SJSA1 (cell line): ENCODE measurements at regions not wholly inside any gene's neighbourhood (a gene's known extent, or its start where the extent isn't known, plus 50 kb on each side); places are given as distances from the start of the nearest gene placed in this dataset.

Source experiments
- DNase-seq, 2 experiments: peaks; one replicate each; pipeline ENCODE4 v3.0.0-alpha.2; 2015 to 2020; ENCODE audit warnings: low spot score in 2 of 2, low read depth in 1 of 2
- H3K27ac ChIP-seq: fragments of 250-450 bp; sonication (Bioruptor Pico); 2 replicates; pipeline ENCODE4 v1.5.1; 2020; ENCODE audit warnings: mild to moderate bottlenecking, moderate library complexity
- H3K27me3 ChIP-seq: fragments of 250-450 bp; sonication (Bioruptor Pico); replicated peaks from 2 replicates; pipeline ENCODE4 v1.5.1; 2020; ENCODE audit warnings: mild to moderate bottlenecking, moderate library complexity
- H3K36me3 ChIP-seq: fragments of 250-450 bp; sonication (Bioruptor Pico); 2 replicates; pipeline ENCODE4 v1.5.1; 2020; ENCODE audit warnings: mild to moderate bottlenecking
- H3K4me1 ChIP-seq: fragments of 250-450 bp; sonication (Bioruptor Pico); replicated peaks from 2 replicates; pipeline ENCODE4 v1.6.1; 2021; ENCODE audit warnings: mild to moderate bottlenecking
- H3K4me3 ChIP-seq: fragments of 250-450 bp; sonication (Bioruptor Pico); 2 replicates; pipeline ENCODE4 v1.5.1; 2020; ENCODE audit warnings: mild to moderate bottlenecking
- H3K9me3 ChIP-seq: fragments of 250-450 bp; sonication (Bioruptor Pico); replicated peaks from 2 replicates; pipeline ENCODE4 v1.5.1; 2020; ENCODE audit warnings: mild to moderate bottlenecking

DNA sequence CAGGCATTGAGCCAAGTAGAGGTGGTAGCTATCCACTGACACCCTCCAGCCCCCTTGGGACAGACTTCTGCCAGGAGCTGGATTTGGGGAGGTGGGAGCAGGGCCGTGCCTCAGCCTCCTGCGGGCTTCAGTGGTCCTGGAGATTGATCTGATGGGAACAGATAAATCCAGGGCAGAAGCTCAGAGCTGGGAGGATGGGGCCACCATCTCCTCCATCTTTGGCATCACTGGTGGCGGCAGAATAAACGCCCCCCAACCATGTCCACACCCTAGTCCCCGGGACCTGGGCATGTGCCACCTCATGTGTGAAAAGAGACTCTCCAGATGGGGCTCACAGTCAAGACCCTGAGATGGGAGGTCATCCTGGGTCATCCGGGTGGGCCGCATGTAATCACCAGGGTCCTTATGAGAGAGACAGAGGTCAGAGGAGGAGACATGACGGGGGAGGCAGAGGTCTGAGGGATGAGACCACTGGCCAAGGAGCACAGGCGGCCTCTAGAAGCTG lies 209.6 kb upstream of the RTL1 start:
- no peak overlapping the region for H3K27ac ChIP-seq
- no peaks in the 10 kb centered on the region for H3K27me3 ChIP-seq

DNA sequence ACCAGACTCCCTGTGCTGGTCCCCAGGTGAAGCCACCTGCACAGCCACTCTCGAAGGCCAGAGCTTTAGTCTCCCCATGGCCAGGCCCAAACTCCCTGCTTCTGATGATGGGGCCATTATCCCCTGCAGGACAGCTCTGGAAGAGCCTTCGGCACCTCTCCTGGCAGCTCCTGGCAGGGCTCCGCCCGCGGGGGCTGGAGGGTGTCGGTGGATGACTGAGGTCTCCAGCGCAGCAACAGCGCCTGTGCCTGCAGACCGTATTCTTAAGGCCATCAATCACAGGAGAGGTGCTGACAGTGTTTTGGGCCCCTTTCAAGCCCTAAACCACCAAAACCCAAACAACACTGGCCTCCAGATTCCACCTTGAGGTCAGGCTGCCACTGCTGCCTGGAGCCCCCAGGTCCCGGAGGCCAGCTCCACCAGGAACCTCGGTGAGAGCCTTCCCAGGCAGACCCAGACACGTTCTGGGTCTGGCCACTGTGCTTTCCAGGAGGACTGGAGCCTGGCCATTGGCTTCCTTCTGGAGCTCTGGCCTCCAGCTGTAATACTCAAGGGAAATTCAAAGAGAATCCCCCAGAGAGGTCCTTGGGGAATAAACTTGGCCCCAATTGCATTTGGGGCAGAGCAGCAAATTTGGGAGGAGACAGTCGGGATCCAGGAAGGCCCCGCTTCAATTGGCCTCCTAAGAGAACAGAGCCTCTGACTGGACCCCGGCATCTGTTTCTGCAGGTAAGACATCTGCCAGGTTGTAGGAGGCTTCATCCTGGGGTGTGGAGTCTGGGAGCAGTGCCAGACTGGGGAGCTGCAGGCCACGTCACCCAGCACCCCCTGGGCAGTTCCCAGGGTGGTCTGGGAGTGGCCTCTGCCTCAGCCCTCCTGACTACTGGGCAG lies 210.6 kb upstream of the RTL1 start:
- DNase-seq, result peak in 1 of 2 experiments; percentile 24
- Histone ChIP-seq H3K4me1 (no peaks in the 10 kb centered on the region), H3K9me3 (no peaks in the 10 kb centered on the region), H3K4me3 (no peak overlapping the region), H3K27ac (no peak overlapping the region), H3K27me3 (no peaks in the 10 kb centered on the region), H3K36me3 (no peaks in the 10 kb centered on the region)

More for the DNA sequence above, 209.6 kb upstream of the RTL1 start:
- H3K9me3 ChIP-seq, result no peaks in the 10 kb centered on the region
- no peak overlapping the region for H3K4me3 ChIP-seq
- H3K4me1 ChIP-seq, result no peaks in the 10 kb centered on the region
- H3K36me3 ChIP-seq, result no peaks in the 10 kb centered on the region
- DNase-seq, result peak in 1 of 2 experiments; percentile 34

DNA sequence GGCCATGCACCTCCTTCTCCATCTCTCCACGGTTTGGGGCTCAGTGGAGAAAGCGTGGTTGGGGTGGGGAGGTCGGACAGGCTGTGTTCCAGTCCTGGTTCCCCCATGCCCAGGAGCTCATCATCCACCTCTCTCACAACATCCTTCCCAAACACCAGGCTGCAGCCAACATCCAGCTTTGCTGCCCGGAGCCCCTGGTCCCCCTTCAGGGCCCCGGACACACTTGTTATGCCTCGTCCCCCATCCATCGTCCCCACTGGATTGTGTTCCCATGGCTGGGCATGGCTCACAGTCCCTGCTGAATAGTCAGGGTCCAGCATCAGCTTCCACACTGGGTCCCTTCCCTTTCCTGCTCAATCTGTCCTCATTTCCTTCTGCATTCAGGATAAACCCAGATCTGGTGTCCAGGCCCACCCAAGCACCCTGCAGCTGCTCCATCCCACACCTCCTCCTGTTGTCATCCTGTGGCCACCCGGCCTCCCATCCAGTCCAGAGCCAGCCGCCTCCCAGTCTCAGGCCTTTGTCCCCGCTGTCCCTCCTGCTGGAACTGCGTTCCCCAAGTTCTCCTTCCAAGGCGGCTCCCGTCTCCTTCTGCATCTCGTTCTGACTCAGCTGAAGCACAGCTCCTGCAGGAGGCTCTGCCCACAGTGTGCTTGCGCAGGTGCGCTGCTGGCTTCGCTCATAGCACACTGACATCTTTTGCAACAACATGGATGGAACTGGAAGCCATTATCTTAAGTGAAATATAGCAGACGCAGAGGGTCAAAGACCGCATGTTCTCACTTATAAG lies 211.4 kb upstream of the RTL1 start:
- no peaks in the 10 kb centered on the region for H3K36me3 ChIP-seq
- DNase-seq, result peak in 1 of 2 experiments; percentile 22
- H3K27ac ChIP-seq, result no peak overlapping the region
- H3K27me3 ChIP-seq, result no peaks in the 10 kb centered on the region
- no peak overlapping the region for H3K4me3 ChIP-seq
- H3K9me3 ChIP-seq, result no peaks in the 10 kb centered on the region
- H3K4me1 ChIP-seq, result no peaks in the 10 kb centered on the region

DNA sequence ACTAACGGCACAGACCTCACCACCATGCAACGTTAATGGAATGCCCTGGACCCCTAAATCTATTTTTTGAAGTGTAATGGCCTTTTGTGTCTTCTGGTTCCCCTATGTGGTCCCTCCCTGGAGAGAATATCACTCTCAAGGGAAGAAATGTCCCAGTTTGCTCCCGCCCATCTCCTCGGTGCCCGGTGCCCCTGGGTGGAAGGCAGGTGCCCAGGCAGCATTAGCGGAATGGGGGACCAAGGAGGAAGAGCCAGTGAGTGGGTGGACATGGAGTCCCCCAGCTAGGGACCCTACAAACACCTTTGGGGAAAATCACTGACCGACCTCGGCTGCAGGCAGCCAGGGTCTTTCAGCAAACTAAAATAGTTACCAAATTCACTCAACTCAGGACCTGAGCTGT lies 212.1 kb upstream of the RTL1 start:
- H3K4me3 ChIP-seq, result no peak overlapping the region
- no peak overlapping the region for H3K27ac ChIP-seq
- no peak for DNase-seq
- H3K9me3 ChIP-seq, result no peaks in the 10 kb centered on the region
- H3K4me1 ChIP-seq, result no peaks in the 10 kb centered on the region
- no peaks in the 10 kb centered on the region for H3K36me3 ChIP-seq
- no peaks in the 10 kb centered on the region for H3K27me3 ChIP-seq

- H3K27me3 ChIP-seq, result no peaks in the 10 kb centered on the region
- H3K27ac ChIP-seq, result no peak overlapping the region
- no peak for DNase-seq
- H3K36me3 ChIP-seq, result no peaks in the 10 kb centered on the region
- H3K9me3 ChIP-seq, result no peaks in the 10 kb centered on the region
- no peak overlapping the region for H3K4me3 ChIP-seq
- no peaks in the 10 kb centered on the region for H3K4me1 ChIP-seq
Measured at GRCh38 chr14:101116065-101116464, 212.5 kb upstream of the RTL1 start.

DNA sequence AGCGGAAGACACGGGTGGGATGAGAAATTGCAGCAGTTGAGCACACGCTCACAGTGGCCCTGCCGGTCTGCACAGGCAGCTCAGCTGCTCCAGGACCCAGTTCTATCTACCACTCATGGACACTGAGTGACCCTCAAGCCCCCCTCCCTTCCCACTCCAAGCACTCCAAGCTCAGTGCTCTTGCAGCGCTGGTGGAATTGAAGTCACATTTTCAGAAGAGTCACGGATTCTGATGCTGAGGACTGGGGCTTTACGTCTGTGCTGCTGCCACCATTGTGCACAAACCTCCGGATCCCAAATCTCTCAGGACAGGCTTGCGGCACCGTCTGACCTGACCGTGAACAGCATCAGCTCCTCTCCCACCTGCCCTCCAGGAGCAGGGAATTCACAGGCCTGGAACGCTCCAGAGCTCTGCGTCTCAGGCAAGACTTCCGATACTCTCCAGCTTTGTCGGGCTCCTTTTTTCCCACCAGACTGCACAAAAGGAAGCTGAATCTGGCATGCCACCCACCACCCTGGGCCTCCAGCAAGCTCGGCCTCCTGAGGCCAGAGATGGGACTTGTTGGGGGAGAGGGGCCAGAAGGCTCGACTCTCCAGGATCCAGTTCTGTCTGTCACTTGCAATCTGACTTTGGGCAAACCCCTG lies 213.1 kb upstream of the RTL1 start:
- Histone ChIP-seq H3K27ac (no peak overlapping the region), H3K4me1 (no peaks in the 10 kb centered on the region), H3K4me3 (no peak overlapping the region), H3K9me3 (no peaks in the 10 kb centered on the region), H3K27me3 (no peaks in the 10 kb centered on the region), H3K36me3 (no peaks in the 10 kb centered on the region)
- DNase-seq, result no peak

DNA sequence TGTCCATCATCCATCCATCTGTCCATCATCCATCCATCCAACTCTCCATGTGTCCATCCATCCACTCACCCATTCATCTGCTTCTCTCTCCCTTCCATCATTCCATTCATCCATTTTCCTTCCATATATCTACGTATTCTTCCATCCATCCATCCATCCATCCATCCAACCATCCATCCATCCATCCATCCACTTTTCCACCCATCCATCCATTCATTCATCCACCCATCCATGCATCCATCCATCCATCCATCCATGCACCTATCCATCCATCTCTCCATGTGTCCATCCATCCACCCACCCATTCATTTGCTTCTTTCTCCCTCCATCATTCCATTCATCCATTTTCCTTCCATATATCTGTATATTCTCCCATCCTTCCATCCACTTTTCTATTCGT lies 214.0 kb upstream of the RTL1 start:
- Histone ChIP-seq H3K4me3 (no peak overlapping the region), H3K27me3 (no peaks in the 10 kb centered on the region)
- DNase-seq, result no peak

GRCh38 chr14:101118233-101118632 lies 214.7 kb upstream of the RTL1 start:
- H3K9me3 ChIP-seq, result no peaks in the 10 kb centered on the region
- H3K4me1 ChIP-seq, result no peaks in the 10 kb centered on the region
- no peak for DNase-seq
- no peaks in the 10 kb centered on the region for H3K36me3 ChIP-seq
- no peak overlapping the region for H3K27ac ChIP-seq
- no peak overlapping the region for H3K4me3 ChIP-seq
- H3K27me3 ChIP-seq, result no peaks in the 10 kb centered on the region

More for the DNA sequence above, 214.0 kb upstream of the RTL1 start:
- Histone ChIP-seq H3K9me3 (no peaks in the 10 kb centered on the region), H3K36me3 (no peaks in the 10 kb centered on the region), H3K27ac (no peak overlapping the region), H3K4me1 (no peaks in the 10 kb centered on the region)

DNA sequence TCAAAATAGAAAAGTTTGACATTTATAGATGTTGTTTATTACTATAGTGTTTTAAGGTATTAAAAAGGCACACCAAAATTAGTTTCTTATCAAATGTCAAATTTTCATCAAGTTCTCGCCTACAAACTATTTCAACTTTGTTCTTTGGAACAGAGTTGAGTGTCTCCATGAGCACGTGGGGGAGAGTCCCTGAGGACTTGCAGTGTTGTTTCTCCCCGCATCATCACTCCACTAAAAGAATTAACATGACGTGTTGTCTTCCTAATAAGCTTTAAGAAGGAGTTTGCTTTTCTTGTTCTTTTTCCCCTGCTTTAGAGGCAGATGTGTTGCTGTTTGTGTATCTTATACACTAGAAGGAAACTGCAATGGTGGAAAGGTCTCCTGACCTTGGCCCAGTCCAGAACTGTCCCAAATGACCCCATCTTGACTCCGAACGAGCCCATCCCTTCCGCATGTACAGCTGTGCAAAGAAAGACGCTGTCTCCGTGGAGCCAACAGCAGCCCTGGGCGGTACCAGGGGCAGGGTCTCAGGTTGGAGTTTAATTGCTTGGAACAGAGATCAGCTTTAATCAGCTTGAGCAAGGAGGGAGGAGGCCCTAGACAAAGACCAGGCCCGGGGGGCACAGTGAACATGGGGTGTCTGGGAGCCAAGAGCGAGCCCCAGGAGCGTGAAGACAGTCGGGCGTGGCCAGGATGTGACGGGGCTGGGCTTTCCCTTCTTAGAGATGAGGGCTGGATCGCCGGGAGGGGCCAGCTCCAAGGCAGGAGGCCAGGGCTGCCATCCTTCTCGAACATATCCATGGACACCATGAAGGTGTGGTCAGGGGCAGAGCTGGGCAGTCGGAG lies 215.4 kb upstream of the RTL1 start:
- Histone ChIP-seq H3K27me3 (no peaks in the 10 kb centered on the region), H3K4me1 (no peaks in the 10 kb centered on the region), H3K9me3 (no peaks in the 10 kb centered on the region), H3K36me3 (no peaks in the 10 kb centered on the region), H3K27ac (no peak overlapping the region), H3K4me3 (no peak overlapping the region)
- DNase-seq, result peak in 1 of 2 experiments; percentile 18

DNA sequence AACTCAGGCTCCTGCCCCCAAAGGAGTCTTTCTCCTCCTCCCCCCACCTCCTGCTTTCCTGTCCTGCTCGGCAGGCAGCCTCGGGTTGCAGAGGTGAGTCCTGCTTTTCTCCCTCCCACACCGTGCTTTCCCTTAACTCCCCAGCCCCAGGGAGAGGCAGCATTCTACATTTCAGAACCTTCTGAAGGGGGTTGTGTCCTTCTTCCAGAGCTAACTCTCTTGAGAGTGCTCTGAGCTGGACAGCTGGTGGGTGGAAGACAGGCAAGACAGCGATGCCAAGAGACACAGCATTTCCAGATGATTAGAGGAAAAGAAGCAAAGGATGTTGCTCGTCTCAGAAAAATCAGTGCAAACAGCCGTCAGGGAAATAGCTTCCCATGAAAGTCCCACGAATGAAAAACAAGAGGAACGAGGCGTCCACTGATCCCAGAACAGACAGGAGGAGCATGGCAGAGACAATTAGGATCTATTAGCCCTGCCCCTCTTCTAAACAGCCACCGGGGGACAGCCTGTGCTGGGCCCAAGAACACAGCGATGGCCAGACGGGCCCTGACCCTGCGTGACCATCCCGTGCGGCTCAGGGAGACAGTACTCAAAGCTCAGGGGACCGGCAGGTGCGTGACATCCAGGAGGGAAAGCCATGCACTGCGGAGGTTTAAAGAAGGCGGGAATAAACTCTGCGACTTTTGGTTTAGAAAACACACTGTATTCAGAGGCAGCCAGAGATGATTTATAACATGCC lies 216.5 kb upstream of the RTL1 start:
- Histone ChIP-seq H3K4me3 (no peak overlapping the region), H3K27me3 (no peaks in the 10 kb centered on the region), H3K27ac (no peak overlapping the region), H3K4me1 (no peaks in the 10 kb centered on the region), H3K36me3 (no peaks in the 10 kb centered on the region), H3K9me3 (no peaks in the 10 kb centered on the region)
- DNase-seq, result peak in 1 of 2 experiments; percentile 25

GRCh38 chr14:101120641-101121507 lies 217.4 kb upstream of the RTL1 start:
- no peak overlapping the region for H3K27ac ChIP-seq
- H3K36me3 ChIP-seq, result no peaks in the 10 kb centered on the region
- no peaks in the 10 kb centered on the region for H3K4me1 ChIP-seq
- no peak overlapping the region for H3K4me3 ChIP-seq
- no peaks in the 10 kb centered on the region for H3K9me3 ChIP-seq
- no peaks in the 10 kb centered on the region for H3K27me3 ChIP-seq
- DNase-seq, result peak in 1 of 2 experiments; percentile 22
